22Rv1 (cell line): ENCODE measurements at regions not wholly inside any gene's neighbourhood (a gene's known extent, or its start where the extent isn't known, plus 50 kb on each side); places are given as distances from the start of the nearest gene placed in this dataset.
A peak's percentile ranks its signal among the peaks of the same experiment; 100 is the strongest.

Experiments
- CTCF ChIP-seq: fragments of 450-650 bp; IDR thresholded peaks from 2 replicates; pipeline ENCODE4 v1.5.1; 2017; ENCODE audit warnings: mild to moderate bottlenecking
- ZFX ChIP-seq: fragments of 450-650 bp; IDR thresholded peaks from 2 replicates; pipeline ENCODE4 v1.6.1; 2017; ENCODE audit warnings: antibody characterized with exemption, borderline replicate concordance

GRCh38 chr4:55184600-55185523 is 59.5 kb upstream of the KDR start:
- TF ChIP-seq CTCF (peak; percentile 84), ZFX (no peak)
